Neural progenitor cell (in vitro differentiated cells): ENCODE measurements at regions not wholly inside any gene's neighbourhood (a gene's known extent, or its start where the extent isn't known, plus 50 kb on each side); places are given as distances from the start of the nearest gene placed in this dataset.

Experiments used
- DNase-seq: peaks from one replicate; pipeline ENCODE4 v3.0.0-alpha.2; 2016; ENCODE audit warnings: low spot score
- H2AFZ ChIP-seq: fragments of 200-600 bp; sonication (generic); replicated peaks from 2 replicates; pipeline ENCODE4 v1.6.1; 2016; ENCODE audit warnings: antibody characterized with exemption
- H3F3A ChIP-seq: fragments of 200-600 bp; sonication (generic); 2 replicates; pipeline ENCODE4 v1.6.1; 2016; ENCODE audit warnings: antibody characterized with exemption, low read depth
- H3K27ac ChIP-seq: fragments of 200-600 bp; sonication (generic); 2 replicates; pipeline ENCODE4 v1.5.1; 2016; ENCODE audit warnings: mild to moderate bottlenecking
- H3K27me3 ChIP-seq: fragments of 200-600 bp; sonication (generic); 2 replicates; pipeline ENCODE4 v1.6.1; 2016; ENCODE audit warnings: mild to moderate bottlenecking, moderate library complexity
- H3K36me3 ChIP-seq: fragments of 200-600 bp; sonication (generic); 2 replicates; pipeline ENCODE4 v1.5.1; 2016
- H3K4me1 ChIP-seq: fragments of 200-600 bp; sonication (generic); 2 replicates; pipeline ENCODE4 v1.6.1; 2016; ENCODE audit warnings: mixed run types
- H3K4me2 ChIP-seq: fragments of 200-600 bp; sonication (generic); 2 replicates; pipeline ENCODE4 v1.6.1; 2016
- H3K4me3 ChIP-seq: fragments of 200-600 bp; sonication (generic); 2 replicates; pipeline ENCODE4 v1.5.1; 2016
- H3K79me2 ChIP-seq: fragments of 200-600 bp; sonication (generic); 2 replicates; pipeline ENCODE4 v1.6.1; 2016; ENCODE audit warnings: low read depth
- H3K9ac ChIP-seq: fragments of 200-600 bp; sonication (generic); 2 replicates; pipeline ENCODE4 v1.6.1; 2016
- H3K9me3 ChIP-seq: fragments of 200-600 bp; sonication (generic); 2 replicates; pipeline ENCODE4 v1.5.1; 2016; ENCODE audit warnings: low read depth
- H4K20me1 ChIP-seq: fragments of 200-600 bp; sonication (generic); 2 replicates; pipeline ENCODE4 v1.6.1; 2016; ENCODE audit warnings: low read depth
- H3K27ac Mint-ChIP-seq: 3 replicates; pipeline ENCODE4 v1.8.0; 2021; ENCODE audit warnings: mixed read lengths
- H3K27me3 Mint-ChIP-seq: 2 replicates; pipeline ENCODE4 v1.8.0; 2022; ENCODE audit warnings: low read depth, mild to moderate bottlenecking, inconsistent platforms, moderate library complexity, mixed read lengths; ENCODE audit not compliant: insufficient read depth
- H3K36me3 Mint-ChIP-seq: 3 replicates; pipeline ENCODE4 v1.8.0; 2021; ENCODE audit warnings: mixed read lengths
- H3K4me1 Mint-ChIP-seq: 3 replicates; pipeline ENCODE4 v1.8.0; 2021; ENCODE audit warnings: mixed read lengths
- H3K4me3 Mint-ChIP-seq: 3 replicates; pipeline ENCODE4 v1.8.0; 2021; ENCODE audit warnings: mild to moderate bottlenecking, moderate library complexity, mixed read lengths
- H3K9me3 Mint-ChIP-seq: 3 replicates; pipeline ENCODE4 v1.8.0; 2020; ENCODE audit warnings: mixed read lengths
- CTCF ChIP-seq: fragments of 200-600 bp; sonication (generic); IDR thresholded peaks from 2 replicates; pipeline ENCODE4 v1.5.1; 2017; ENCODE audit warnings: antibody characterized with exemption, mild to moderate bottlenecking
- EZH2 ChIP-seq: fragments of 200-600 bp; sonication (generic); IDR thresholded peaks from 2 replicates; pipeline ENCODE4 v1.6.1; 2017; ENCODE audit warnings: antibody characterized with exemption, mild to moderate bottlenecking, moderate library complexity
- EZH2phosphoT487 ChIP-seq: fragments of 200-600 bp; sonication (generic); IDR thresholded peaks from 2 replicates; pipeline ENCODE4 v1.6.1; 2017; ENCODE audit warnings: antibody characterized with exemption

- no peaks in the 10 kb centered on the region for H3K4me1 ChIP-seq
- H3K27ac ChIP-seq = no peak overlapping the region
- H3K4me2 ChIP-seq = no peak overlapping the region
- H3K36me3 ChIP-seq = no peaks in the 10 kb centered on the region
- peaks cover 23% of the 10 kb centered on the region for H3K4me1 Mint-ChIP-seq
- DNase-seq = no peak
- H4K20me1 ChIP-seq = no peaks in the 10 kb centered on the region
- H3K27me3 ChIP-seq = no peaks in the 10 kb centered on the region
- H3K27me3 Mint-ChIP-seq = peaks cover 13% of the 10 kb centered on the region
- H2AFZ ChIP-seq = no peak overlapping the region
- TF ChIP-seq CTCF = no peak
- TF ChIP-seq EZH2phosphoT487 = no peak
- TF ChIP-seq EZH2 = no peak
- H3K9ac ChIP-seq = no peak overlapping the region
- peak overlapping the region; percentile 25 for H3K4me3 Mint-ChIP-seq
- H3K9me3 Mint-ChIP-seq = no peaks in the 10 kb centered on the region
- no peaks in the 10 kb centered on the region for H3K9me3 ChIP-seq
- no peak overlapping the region for H3K27ac Mint-ChIP-seq
- H3K79me2 ChIP-seq = no peaks in the 10 kb centered on the region
- H3F3A ChIP-seq = no peaks in the 10 kb centered on the region
- H3K36me3 Mint-ChIP-seq = no peaks in the 10 kb centered on the region
- no peak overlapping the region for H3K4me3 ChIP-seq
These were observed 194.6 kb downstream of the TRIM29 start for GRCh38 chr11:119943298-119943655.

DNA sequence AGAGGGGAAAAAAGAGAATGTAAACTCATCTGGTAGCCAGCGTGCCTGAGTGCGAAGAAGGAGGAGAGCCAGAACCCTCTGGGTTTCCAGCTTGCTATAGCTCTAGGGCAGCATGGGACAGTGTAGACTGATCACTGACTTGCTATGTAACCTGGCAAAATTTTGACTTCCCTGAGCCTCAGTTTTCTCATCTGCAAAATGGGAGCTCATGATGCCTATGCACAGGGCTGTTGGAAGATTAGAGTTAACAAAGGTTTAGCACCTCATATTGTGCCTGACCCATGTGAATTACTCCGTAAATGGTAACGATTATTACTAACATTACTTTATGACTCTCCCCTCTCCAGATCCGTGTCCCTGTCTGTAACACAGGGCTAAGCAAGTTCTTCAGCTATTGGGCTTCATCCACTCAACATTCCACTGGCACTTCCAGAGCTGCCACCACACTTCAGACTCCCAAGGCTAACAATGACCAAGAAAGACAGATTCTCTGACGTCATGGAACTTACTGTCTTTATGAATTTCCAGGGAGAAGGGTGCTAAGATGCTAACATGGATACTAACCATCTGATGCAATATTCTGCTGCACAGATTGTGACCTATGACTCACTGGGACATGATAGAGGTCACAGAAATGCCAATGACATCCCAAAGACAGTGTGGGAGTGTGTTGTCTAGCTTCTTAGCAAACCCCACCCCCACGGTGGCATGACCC lies 195.2 kb downstream of the TRIM29 start:
- TF ChIP-seq CTCF (no peak), EZH2 (no peak), EZH2phosphoT487 (no peak)
- H3K36me3 ChIP-seq = no peaks in the 10 kb centered on the region
- peaks cover 13% of the 10 kb centered on the region for H3K27me3 Mint-ChIP-seq

GRCh38 chr11:119941636-119942411 lies 196.1 kb downstream of the TRIM29 start:
- Histone ChIP-seq H3K4me3 (no peak overlapping the region), H3K4me2 (no peak overlapping the region), H3K9ac (no peak overlapping the region), H3K79me2 (no peaks in the 10 kb centered on the region), H3K9me3 (no peaks in the 10 kb centered on the region), H3K36me3 (no peaks in the 10 kb centered on the region), H4K20me1 (no peaks in the 10 kb centered on the region), H3K27me3 (no peaks in the 10 kb centered on the region), H3F3A (no peaks in the 10 kb centered on the region), H3K27ac (no peak overlapping the region), H3K4me1 (no peaks in the 10 kb centered on the region), H2AFZ (no peak overlapping the region)
- Mint-ChIP-seq H3K27me3 (peaks cover 13% of the 10 kb centered on the region), H3K36me3 (no peaks in the 10 kb centered on the region), H3K27ac (no peak overlapping the region), H3K4me1 (peaks cover 23% of the 10 kb centered on the region), H3K9me3 (no peaks in the 10 kb centered on the region), H3K4me3 (no peak overlapping the region)
- no peak for DNase-seq
- TF ChIP-seq EZH2phosphoT487 = no peak
- TF ChIP-seq CTCF = no peak
- no peak for TF ChIP-seq EZH2

More for the DNA sequence above, 195.2 kb downstream of the TRIM29 start:
- Mint-ChIP-seq H3K4me3 (peak overlapping the region; percentile 11), H3K27ac (peak overlapping the region; percentile 81), H3K4me1 (peaks cover 23% of the 10 kb centered on the region), H3K9me3 (no peaks in the 10 kb centered on the region), H3K36me3 (no peaks in the 10 kb centered on the region)
- Histone ChIP-seq H3K4me3 (no peak overlapping the region), H3K9ac (no peak overlapping the region), H2AFZ (no peak overlapping the region), H3K27ac (no peak overlapping the region), H3F3A (no peaks in the 10 kb centered on the region), H3K4me1 (no peaks in the 10 kb centered on the region), H3K4me2 (no peak overlapping the region), H3K79me2 (no peaks in the 10 kb centered on the region), H3K9me3 (no peaks in the 10 kb centered on the region), H4K20me1 (no peaks in the 10 kb centered on the region), H3K27me3 (no peaks in the 10 kb centered on the region)
- DNase-seq = no peak
